Ascending aorta (tissue), 2 donors: ENCODE measurements at regions not wholly inside any gene's neighbourhood (a gene's known extent, or its start where the extent isn't known, plus 50 kb on each side); places are given as distances from the start of the nearest gene placed in this dataset.
"Not testable (repeated sequence)": the region's sequence is repeated elsewhere in the genome, so short reads cannot be mapped to it uniquely, and the experiment has no call there.

Experiments used
- DNase-seq, 2 donors: peaks; one replicate each; pipeline ENCODE4 v3.0.0-alpha.2; 2019; ENCODE audit warnings: low spot score in 2 of 2
- H3K27ac ChIP-seq, 2 donors: fragments of 200-600 bp; sonication (generic); one replicate each; pipeline ENCODE4 v1.5.1; 2016 to 2017; ENCODE audit warnings: mild to moderate bottlenecking in 1 of 2
- H3K27me3 ChIP-seq: fragments of 200-600 bp; sonication (generic); one replicate; pipeline ENCODE4 v1.5.1; 2017
- H3K36me3 ChIP-seq, 2 donors: fragments of 200-600 bp; sonication (generic); one replicate each; pipeline ENCODE4 v1.5.1; 2016
- H3K4me1 ChIP-seq, 2 donors: fragments of 200-600 bp; sonication (generic); one replicate each; pipeline ENCODE4 v1.5.1; 2016 to 2017; ENCODE audit warnings: mild to moderate bottlenecking in 1 of 2
- H3K4me3 ChIP-seq, 2 donors: fragments of 200-600 bp; sonication (generic); one replicate each; pipeline ENCODE4 v1.5.1; 2016 to 2017; ENCODE audit warnings: mild to moderate bottlenecking in 1 of 2
- H3K9me3 ChIP-seq, 2 donors: fragments of 200-600 bp; sonication (generic); one replicate each; pipeline ENCODE4 v1.5.1; 2016
- intact Hi-C: fragments of 100-400 bp; cut with DNase I; formaldehyde crosslinking; loops from one replicate; pipeline ENCODE4 v1.15.1; 2023
- TF ChIP-seq, protein P1 (sequence below), 3 experiments: fragments of 200-600 bp in 2 of 3; fragments of 450-650 bp in 1 of 3; sonication (generic) in 2 of 3; IDR thresholded peaks; one replicate each; pipeline ENCODE4 v1.5.1; 2016 to 2019; ENCODE audit warnings: antibody characterized with exemption in 3 of 3, mild to moderate bottlenecking in 1 of 3, moderate library complexity in 1 of 3

- no peak for DNase-seq
- H3K9me3 ChIP-seq, result peaks cover 0 to 9% of the 10 kb centered on the region in 2 donors
- TF ChIP-seq, protein P1, sequence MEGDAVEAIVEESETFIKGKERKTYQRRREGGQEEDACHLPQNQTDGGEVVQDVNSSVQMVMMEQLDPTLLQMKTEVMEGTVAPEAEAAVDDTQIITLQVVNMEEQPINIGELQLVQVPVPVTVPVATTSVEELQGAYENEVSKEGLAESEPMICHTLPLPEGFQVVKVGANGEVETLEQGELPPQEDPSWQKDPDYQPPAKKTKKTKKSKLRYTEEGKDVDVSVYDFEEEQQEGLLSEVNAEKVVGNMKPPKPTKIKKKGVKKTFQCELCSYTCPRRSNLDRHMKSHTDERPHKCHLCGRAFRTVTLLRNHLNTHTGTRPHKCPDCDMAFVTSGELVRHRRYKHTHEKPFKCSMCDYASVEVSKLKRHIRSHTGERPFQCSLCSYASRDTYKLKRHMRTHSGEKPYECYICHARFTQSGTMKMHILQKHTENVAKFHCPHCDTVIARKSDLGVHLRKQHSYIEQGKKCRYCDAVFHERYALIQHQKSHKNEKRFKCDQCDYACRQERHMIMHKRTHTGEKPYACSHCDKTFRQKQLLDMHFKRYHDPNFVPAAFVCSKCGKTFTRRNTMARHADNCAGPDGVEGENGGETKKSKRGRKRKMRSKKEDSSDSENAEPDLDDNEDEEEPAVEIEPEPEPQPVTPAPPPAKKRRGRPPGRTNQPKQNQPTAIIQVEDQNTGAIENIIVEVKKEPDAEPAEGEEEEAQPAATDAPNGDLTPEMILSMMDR (IDR thresholded peaks at IDR 0.05), result no peak
- no peaks in the 10 kb centered on the region for H3K27me3 ChIP-seq
- H3K4me3 ChIP-seq, result no peak overlapping the region
- H3K36me3 ChIP-seq, result no peaks in the 10 kb centered on the region
- no peak overlapping the region for H3K27ac ChIP-seq
- H3K4me1 ChIP-seq, result no peaks in the 10 kb centered on the region
- intact Hi-C loops, result no loop called here
These were observed 820.8 kb downstream of the MAT2B start for GRCh38 chr5:164326219-164326618.

DNA sequence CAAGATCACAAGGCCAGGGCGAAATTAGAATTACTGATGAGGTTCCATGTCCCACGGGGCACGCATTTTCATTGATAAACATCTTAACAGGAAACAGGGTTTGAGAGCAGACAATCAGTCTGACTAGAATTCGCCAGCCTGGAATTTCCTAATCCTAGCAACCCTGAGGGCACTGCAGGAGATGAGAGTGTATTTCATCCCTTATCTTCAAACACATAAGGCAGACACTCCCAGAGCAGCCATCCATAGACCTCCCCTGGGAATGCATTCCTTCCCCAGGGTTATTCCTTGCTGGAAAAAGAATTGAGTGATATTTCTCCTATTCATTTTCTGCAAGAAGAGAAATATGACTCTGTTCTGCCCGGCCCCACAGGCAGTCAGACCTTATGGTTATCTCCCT lies 821.7 kb downstream of the MAT2B start:
- intact Hi-C loops, H3K27ac ChIP-seq, H3K9me3 ChIP-seq, H3K36me3 ChIP-seq, H3K4me3 ChIP-seq, H3K27me3 ChIP-seq, DNase-seq, H3K4me1 ChIP-seq: not testable (repeated sequence)

DNA sequence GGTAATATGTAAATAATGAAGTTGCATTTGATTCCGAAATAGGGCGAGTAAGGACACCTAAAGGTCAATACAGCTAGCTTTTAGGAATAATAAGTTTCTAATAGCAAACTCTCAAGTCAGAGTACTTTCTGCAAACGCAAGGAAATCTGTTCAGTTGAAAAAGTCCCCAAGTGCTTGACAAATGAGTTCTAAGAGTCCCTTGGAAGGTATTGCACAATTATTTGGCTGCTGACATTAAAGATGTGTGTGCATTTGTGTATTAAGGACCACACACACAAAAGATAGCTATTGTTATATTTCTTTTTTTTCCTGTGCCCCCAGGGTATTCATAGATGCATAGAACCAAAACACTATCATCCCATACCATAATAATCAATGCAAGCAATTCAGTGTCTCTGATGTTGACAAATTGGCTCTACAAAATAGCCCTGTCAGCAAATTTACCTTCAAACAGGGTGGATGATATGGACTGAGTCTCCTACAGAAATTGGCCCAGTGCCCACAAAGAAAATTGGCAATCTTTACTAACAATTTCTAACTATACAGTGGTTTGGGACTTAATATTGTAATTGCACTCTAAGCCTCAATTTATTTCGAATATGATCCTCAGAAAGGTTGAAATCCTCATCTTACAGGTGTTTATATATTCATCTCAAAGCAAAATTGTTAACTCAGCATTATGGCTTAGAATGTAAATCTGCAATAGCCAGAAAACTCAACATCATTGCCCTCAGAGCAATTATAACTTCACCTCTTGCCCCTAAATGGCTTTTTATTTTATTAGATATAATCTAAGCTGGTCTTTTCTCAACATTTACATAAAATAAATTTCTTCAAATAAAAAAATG lies 827.2 kb downstream of the MAT2B start:
- no peaks in the 10 kb centered on the region for H3K27me3 ChIP-seq
- no peak overlapping the region for H3K4me3 ChIP-seq
- no peaks in the 10 kb centered on the region for H3K36me3 ChIP-seq
- no peaks in the 10 kb centered on the region for H3K4me1 ChIP-seq
- no peak overlapping the region for H3K27ac ChIP-seq
- TF ChIP-seq, protein P1 (IDR thresholded peaks at IDR 0.05), result no peak
- DNase-seq, result no peak
- intact Hi-C loops, result no loop called here
- no peaks in the 10 kb centered on the region for H3K9me3 ChIP-seq

DNA sequence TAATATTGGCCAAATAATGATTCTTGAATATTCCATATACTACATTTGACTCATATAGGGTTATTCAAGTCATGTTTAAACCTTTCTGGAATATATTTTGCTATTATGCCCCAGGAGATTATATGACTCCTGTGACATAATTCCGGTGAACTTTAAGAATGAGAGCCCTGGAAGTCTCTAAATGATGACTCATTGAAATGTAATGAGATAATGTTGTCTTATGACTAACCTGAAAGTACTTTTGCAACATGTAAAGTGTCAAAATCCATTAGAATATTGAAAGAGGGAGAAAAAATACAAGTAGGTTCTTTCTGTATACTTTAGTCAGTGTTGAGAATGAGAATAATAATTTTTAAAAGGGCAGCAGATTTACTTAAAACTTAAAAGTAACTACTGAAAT lies 830.4 kb downstream of the MAT2B start:
- intact Hi-C loops, result no loop called here
- Histone ChIP-seq H3K4me3 (no peak overlapping the region), H3K27ac (no peak overlapping the region), H3K36me3 (no peaks in the 10 kb centered on the region), H3K4me1 (no peaks in the 10 kb centered on the region), H3K27me3 (no peaks in the 10 kb centered on the region), H3K9me3 (no peaks in the 10 kb centered on the region)
- DNase-seq, result no peak
- TF ChIP-seq, protein P1 (IDR thresholded peaks at IDR 0.05), result no peak

- Histone ChIP-seq H3K36me3 (no peaks in the 10 kb centered on the region), H3K4me1 (no peaks in the 10 kb centered on the region), H3K27ac (no peak overlapping the region), H3K27me3 (no peaks in the 10 kb centered on the region), H3K9me3 (no peaks in the 10 kb centered on the region), H3K4me3 (no peak overlapping the region)
- no peak for DNase-seq
- TF ChIP-seq, protein P1 (IDR thresholded peaks at IDR 0.05), result no peak
- intact Hi-C loops, result no loop called here
These were observed 830.9 kb downstream of the MAT2B start for GRCh38 chr5:164336276-164336675.

- no peak for DNase-seq
- intact Hi-C loops, result no loop called here
- TF ChIP-seq, protein P1 (IDR thresholded peaks at IDR 0.05), result no peak
- H3K36me3 ChIP-seq, result no peaks in the 10 kb centered on the region
- no peaks in the 10 kb centered on the region for H3K9me3 ChIP-seq
- no peaks in the 10 kb centered on the region for H3K27me3 ChIP-seq
- no peak overlapping the region for H3K27ac ChIP-seq
- H3K4me3 ChIP-seq, result no peak overlapping the region
- H3K4me1 ChIP-seq, result no peaks in the 10 kb centered on the region
These were observed 831.5 kb downstream of the MAT2B start for GRCh38 chr5:164336906-164337305.
